ENCODE measurements at regions not wholly inside any gene's neighbourhood (a gene's known extent, or its start where the extent isn't known, plus 50 kb on each side); places are given as distances from the start of the nearest gene placed in this dataset.
A peak's percentile ranks its signal among the peaks of the same experiment; 100 is the strongest.

GRCh38 chr11:81995889-81996288 is 737.8 kb downstream of the FAM181B start:
- DNase-seq: no peak
- H3K4me1 ChIP-seq (replicated peaks in 1 of 2): no peaks in the 10 kb centered on the region

DNA sequence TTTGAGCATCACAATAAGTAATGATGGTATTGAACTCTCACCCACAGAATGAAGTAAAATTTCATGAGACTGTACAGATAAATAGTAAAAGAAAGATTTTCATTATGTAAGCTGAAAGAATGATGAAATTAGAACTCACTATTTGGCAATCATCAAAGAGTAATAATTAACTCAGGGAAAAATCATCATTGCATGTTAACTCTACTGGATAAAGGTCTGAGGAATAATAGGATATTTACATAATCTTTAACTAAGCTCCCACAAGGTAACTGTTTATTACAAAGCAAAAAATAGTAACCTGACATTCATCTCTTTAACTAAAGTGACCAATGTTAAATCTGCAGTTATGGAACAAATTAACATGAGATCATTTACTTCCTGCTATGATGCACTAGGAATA is 739.9 kb downstream of the FAM181B start:
- H3K36me3 ChIP-seq (replicated peaks in 1 of 2): no peaks in the 10 kb centered on the region
- H3K9me3 ChIP-seq (replicated peaks in 1 of 3): no peaks in the 10 kb centered on the region
- no peak for DNase-seq
- peaks cover 0 to 2% of the 10 kb centered on the region in 2 donors for H3K4me1 ChIP-seq (replicated peaks in 1 of 2)
- intact Hi-C loops (cut with DNase I): no loop called here
- no peak overlapping the region for H3K27ac ChIP-seq
- H3K4me3 ChIP-seq: no peak overlapping the region
- H3K27me3 ChIP-seq: no peaks in the 10 kb centered on the region
- TF ChIP-seq CTCF (IDR thresholded peaks at IDR 0.05): no peak
- TF ChIP-seq POLR2A (IDR thresholded peaks at IDR 0.05): no peak

More at GRCh38 chr11:81995889-81996288, 737.8 kb downstream of the FAM181B start:
- no peaks in the 10 kb centered on the region for H3K27me3 ChIP-seq
- intact Hi-C loops (cut with DNase I): no loop called here
- 85 to 88% (median 87%) methylated on average over 5 to 8 of the region's 8 CpGs for WGBS, 4 donors
- no peak overlapping the region for H3K27ac ChIP-seq
- no peaks in the 10 kb centered on the region for H3K9me3 ChIP-seq (replicated peaks in 1 of 3)
- H3K36me3 ChIP-seq (replicated peaks in 1 of 2): no peaks in the 10 kb centered on the region
- no peak overlapping the region for H3K4me3 ChIP-seq
- TF ChIP-seq CTCF (IDR thresholded peaks at IDR 0.05): no peak
- TF ChIP-seq POLR2A (IDR thresholded peaks at IDR 0.05): no peak

DNA sequence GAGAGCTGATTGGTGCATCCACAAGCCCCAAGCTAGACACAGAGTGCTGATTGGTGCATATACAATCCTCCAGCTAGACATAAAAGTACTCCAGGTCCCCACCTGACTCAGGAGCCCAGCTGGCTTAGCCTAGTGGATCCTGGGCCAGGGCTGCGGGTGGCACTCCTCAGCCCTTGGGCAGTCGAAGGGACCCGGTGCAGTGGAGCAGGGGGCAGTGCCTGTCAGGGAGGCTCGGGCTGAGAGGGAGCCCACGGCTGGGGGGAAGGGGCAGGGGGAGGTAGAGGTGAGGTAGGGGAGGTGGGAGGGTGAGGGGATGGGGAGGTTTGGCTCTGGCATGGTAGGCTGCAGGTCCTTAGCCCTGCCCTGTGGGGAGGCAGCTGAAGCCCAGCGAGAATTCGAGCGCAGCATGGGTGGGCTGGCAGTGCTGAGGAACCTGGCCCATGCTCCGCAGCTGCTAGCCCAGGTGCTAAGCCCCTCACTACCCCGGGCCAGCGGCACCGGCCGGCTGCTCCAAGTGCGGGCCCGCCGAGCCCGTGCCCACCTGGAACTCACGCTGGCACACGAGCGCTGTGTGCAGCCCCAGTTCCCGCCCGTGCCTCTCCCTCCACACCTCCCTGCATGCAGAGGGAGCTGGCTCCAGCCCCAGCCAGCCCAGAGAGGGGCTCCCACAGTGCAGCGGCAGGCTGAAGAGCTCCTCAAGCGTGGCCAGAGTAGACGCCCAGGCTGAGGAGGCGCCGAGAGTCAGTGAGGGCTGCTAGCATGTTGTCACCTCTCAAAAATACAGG is 742.8 kb downstream of the FAM181B start:
- H3K36me3 ChIP-seq (replicated peaks in 1 of 2): no peaks in the 10 kb centered on the region
- intact Hi-C loops (cut with DNase I): no loop called here
- TF ChIP-seq POLR2A (IDR thresholded peaks at IDR 0.05): no peak
- TF ChIP-seq CTCF (IDR thresholded peaks at IDR 0.05): no peak
- peaks cover 12 to 15% of the 10 kb centered on the region in 2 donors for H3K4me1 ChIP-seq (replicated peaks in 1 of 2)
- no peak for DNase-seq
- H3K4me3 ChIP-seq: no peak overlapping the region
- H3K9me3 ChIP-seq (replicated peaks in 1 of 3): no peaks in the 10 kb centered on the region
- H3K27ac ChIP-seq: no peak overlapping the region
- WGBS, 4 donors: 80 to 92% (median 91%) methylated on average over 5 to 27 of the region's 27 CpGs
- no peaks in the 10 kb centered on the region for H3K27me3 ChIP-seq

DNA sequence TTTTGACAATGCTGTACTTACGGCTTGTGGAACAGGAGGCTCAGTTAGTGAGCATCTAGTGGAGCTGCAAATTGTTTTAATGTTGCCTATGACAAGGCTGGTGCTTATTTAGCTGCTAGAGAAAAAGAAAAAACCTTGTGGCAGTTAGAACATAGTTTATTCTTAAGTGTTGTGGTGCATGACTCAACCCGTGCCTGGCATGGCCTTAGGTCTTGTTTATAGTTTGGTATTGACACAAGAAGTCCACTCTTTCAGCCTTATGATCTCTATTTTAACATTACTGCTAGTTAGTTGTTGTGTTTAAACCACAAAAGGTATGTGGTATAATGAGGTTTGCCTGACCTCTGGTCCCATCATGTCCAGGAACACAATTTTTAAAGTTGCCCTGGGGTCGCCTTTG is 744.6 kb downstream of the FAM181B start:
- whole genome bisulfite sequencing, 4 donors: 64 to 80% (median 73%) methylated on average over 3 of the region's 3 CpGs
- no peaks in the 10 kb centered on the region for H3K27me3 ChIP-seq
- H3K36me3 ChIP-seq (replicated peaks in 1 of 2): no peaks in the 10 kb centered on the region

More for the DNA sequence above, 744.6 kb downstream of the FAM181B start:
- Histone ChIP-seq H3K4me3 (no peak overlapping the region), H3K27ac (peak overlapping the region in 3 of 5 donors; percentile 77 to 89 (median 79)), H3K9me3 (replicated peaks in 1 of 3) (peaks cover 0 to under 1% (median 0%) of the 10 kb centered on the region in 3 donors), H3K4me1 (replicated peaks in 1 of 2) (peaks cover 12 to 15% of the 10 kb centered on the region in 2 donors)
- intact Hi-C loops (cut with DNase I): no loop called here
- peak in 4 of 7 donors; percentile 34 to 59 (median 48) for DNase-seq
- TF ChIP-seq CTCF (IDR thresholded peaks at IDR 0.05) (no peak), POLR2A (IDR thresholded peaks at IDR 0.05) (no peak)

Measured in adrenal gland (tissue), 9 donors.